ENCODE measurements at regions not wholly inside any gene's neighbourhood (a gene's known extent, or its start where the extent isn't known, plus 50 kb on each side); places are given as distances from the start of the nearest gene placed in this dataset.

DNA sequence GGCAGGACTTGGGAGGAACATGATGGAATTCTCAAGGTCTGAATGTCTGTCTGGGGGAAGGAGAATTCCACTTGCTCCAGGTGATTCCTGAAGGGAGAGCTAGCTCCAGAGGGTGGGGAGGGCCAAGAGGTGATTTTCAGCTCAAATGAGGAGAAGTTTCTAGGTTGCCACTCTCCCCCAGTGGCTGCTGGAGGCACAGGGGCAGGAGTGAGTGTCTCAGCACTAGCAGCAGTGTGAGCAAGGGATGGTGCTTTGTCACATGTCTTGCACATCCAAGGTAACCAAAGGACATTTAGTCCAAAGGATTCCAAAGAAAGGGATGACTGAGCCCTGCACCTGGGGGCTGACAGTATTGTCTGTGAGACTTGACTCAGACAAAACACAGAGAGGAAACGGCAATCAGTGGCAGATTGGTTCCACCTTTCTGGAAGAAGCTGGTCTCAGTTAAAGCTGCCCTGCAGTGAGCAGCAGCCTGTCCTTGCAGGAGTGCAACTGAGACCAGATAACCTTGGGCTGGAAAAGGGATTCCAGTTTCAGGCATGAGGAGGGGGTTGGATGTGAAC is 51.2 kb upstream of the PCBD1 start:
- DNase-seq: no peak

DNA sequence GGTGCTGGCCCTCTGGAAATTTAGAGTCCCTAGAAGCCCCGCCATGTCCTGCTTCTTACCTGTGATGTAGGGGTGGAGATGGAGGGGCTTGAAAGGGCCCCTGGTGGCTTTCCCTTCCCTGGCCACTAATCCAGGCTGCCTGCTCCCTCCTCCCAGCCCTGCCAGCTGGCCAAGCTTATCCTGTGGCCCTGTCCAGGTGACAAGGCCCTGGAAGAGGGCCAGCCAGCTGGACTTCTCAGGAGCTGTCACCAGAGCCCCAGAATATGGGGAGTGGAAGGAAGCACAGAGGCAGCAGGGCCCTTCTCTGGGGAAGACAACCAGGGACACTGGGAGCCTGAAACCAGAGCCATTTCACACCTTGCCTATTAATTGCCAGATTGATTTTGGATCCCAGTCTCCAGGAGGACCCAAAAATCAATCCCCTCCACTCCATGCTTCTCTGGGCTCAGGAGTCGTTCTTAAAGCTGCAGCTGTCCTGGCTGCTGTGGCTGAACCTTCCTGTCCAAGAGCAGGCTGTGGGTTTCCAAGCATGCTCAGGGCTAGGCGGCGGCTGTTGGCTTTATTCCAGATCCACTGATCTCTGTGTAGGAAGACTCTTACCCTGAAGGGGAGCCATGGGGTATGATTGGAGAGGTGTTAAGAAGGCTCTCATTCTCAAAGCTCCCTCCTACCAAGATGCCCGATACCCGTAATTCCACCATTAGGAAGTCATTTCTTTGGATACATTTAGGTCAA is 52.6 kb upstream of the PCBD1 start:
- no peak for DNase-seq

GRCh38 chr10:70942125-70942524 is 53.8 kb upstream of the PCBD1 start:
- DNase-seq: no peak

- no peak for DNase-seq
Measured at GRCh38 chr10:70942725-70943124, 54.4 kb upstream of the PCBD1 start.

DNA sequence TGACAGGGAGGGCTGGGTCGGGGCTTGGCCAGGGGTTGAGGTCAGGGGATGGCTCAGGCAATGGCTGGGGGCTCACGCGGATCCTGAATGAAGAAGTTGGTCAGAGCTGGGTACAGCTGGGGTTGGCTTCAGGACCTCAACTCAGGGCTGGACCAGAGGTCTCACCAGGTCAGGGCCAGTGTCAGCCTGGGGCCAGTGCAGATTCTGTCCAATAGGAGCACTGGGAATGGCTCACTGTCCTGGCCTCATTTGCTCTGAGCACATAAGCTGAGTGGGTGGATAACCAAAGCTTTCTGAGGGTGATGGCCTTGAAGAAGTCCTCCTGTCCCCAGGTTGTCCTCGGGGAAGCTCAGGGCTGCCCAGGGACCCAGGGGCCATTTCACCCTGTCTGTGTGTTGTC is 54.9 kb upstream of the PCBD1 start:
- DNase-seq: no peak

DNA sequence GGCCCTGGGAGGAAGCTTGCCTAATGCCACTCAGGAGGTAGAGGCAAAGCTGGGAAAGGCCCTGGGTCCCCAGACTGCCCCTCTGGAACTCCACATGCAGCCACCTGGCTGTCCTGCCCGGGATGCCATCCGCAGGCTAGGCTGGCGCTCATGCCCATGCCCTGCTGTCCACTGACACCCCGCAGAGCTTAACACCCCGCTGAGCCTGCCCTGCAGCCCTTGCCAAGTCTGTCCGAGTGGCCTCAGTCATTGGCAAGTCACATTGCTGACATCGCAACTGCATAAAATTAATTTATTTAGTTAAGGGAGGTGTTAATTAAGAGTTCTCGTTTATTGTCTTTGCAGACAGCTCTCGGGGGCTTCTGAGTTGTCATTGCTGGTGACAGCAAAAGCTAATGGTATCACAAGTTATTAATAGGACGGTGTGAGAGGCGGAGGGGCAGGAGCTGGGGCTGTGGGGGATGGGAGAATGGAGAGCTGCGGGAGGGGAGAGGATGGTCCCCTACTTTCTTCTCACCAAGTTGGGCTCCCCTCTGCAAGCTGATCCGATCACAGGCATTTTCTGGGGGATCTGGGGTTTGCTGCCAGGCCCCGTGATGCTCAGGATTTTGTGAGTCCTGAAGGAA is 55.6 kb upstream of the PCBD1 start:
- DNase-seq: no peak

- no peak for DNase-seq
Measured at GRCh38 chr10:70950037-70950436, 61.7 kb upstream of the PCBD1 start.

DNA sequence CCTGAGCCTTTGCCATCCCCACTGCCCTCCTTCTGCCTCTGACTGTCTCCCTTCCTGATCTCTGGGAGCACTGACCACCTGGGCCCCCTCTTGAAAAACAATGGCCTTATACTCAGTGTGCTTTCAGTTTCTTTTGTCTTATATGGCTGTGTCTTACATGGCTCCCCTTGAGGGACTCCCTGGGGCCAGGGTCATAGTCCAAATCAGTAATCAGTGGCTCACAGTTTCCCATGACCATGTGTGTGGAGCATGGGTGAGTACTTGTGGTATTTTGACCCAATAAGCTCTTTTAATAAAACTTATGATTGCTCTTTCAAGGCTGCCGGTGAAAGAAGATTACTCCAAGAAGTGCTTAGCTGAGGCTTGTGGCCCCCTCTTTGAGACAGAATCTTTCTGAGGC is 62.4 kb upstream of the PCBD1 start:
- DNase-seq: no peak

- DNase-seq: no peak
Measured at GRCh38 chr10:70952401-70952800, 64.0 kb upstream of the PCBD1 start.

- no peak for DNase-seq
Measured at GRCh38 chr10:70952921-70953320, 64.6 kb upstream of the PCBD1 start.

DNA sequence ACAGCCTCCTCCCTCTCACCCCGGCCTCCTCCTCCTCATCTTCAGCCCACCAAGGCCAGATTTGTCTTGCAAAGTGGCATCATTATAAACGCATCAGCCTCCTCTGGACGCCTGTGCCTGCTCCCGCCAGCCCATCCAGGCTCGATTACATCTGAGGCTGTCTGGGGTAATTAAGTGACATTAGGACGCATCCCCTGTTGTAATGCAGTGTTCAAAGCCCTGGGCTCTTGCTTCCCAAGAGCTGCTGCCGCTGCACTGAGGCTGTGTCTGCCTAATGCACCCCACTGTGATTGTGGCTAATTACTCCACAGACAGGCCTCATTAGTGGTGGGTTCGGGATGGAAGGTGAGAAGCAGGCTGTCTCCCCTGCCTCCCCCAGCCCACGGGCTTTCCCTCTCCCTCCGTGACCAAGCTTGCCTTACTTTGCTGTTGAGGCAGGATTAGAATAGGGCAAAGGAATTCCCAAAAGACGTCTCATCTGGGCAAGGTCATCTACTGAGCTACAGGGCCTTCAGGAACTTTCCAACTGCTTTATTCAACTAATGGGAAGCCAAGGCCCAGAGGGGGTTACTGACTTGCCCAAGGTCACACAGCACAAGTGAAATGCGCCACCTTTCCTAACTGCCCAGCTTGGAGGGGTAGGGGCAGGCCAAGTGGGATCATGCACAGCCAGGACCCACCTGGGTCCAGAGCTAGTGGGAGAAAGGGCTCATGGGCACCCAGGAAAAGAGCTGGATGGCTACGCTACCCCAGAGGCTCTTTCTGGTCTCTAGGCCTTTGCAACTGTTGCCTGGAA is 66.2 kb upstream of the PCBD1 start:
- DNase-seq: no peak

DNA sequence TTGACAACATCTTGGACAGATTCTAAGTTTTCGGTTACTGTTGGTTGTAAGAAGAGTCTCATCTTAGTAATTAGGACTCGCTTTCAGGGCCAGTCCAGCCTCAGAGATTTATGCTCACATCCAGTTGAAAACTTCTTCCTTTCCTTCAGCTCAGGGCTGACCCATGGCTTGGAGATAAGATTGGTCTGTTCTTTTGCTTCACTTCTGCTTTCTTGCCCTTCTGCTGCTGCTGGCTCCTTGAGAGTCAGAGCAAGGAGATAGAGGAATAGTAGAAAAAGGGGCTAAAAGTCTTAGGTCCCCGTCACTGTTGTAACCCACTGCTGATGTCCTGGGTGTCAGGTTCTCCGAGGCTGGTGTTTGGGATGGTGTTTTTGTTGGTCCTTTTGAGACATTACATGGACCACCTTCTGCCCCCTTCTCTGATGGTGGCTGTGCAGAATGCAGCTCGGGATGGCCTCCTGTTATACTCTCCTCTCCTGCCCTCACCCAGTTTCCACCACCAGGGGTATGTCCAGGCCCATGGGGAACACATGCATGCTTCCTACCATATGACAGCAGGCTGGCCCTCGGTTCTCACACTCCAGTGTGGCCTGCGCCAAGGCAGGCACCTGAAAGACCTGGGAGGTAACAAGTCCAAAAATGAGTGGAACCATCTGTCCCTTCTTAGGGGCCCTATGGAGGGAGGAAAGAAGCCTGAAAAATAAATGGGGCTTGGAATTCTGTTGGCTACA is 67.8 kb upstream of the PCBD1 start:
- no peak for DNase-seq

GRCh38 chr10:70958396-70958795 is 70.0 kb upstream of the PCBD1 start:
- DNase-seq: no peak

DNA sequence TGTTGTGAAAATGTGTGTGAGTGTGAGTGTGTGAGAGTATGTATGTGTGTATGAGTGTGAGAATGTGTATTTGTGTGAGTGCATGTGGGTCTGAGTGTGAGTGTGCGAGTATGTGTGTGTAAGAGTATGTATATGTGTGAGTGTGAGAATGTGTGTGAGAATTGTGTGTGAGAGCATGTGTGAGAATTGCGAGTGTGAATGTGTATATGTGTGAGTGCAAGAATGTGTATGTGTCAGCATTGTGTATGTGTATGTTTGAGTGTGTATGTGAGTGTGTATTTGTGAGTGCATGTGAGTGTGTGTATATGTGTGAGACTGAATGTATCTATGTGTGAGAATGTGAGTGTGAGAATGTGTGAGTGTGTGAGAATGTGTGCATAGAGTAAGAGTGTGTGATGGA is 72.0 kb upstream of the PCBD1 start:
- no peak for DNase-seq

DNA sequence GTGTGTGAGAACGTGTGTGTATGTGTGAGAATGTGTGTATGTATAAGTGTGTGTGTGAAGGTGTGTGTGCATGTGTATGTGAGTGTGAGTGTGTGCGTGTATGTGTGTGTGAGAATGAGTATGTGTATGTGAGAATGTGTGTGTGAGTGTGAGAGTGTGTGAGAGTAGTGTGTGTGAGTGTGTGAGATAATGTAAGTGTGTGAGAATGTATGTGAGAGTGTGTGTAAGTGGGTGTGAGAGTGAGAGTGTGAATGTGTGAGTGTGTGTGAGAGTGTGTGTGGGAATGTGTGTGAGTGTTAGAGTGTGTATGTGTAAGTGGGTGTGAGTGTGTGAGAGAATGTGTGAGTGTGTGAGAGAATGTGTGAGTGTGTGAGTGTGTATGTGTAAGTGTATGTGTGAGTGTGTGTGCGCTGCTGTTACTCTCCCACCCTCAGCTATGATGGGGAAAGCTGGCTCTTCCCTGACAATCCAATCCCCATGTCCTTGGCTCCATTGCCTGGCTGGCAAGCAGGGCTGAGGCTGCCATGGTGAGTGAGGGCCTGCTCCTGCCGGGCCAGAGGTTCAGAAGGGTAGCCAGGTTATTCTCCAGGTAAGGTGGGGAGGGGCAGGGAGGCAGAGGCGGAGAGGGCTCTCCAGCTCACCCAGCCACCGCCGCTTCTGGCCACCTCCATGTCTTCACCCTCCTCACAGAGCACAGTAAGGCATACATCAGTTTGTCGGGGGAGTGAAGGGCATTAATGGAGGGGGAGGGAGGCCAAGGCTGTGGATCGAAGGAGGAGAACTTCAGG is 72.6 kb upstream of the PCBD1 start:
- DNase-seq: no peak

GRCh38 chr10:70962686-70963085 is 74.3 kb upstream of the PCBD1 start:
- no peak for DNase-seq

- no peak for DNase-seq
Measured at GRCh38 chr10:70963271-70963670, 74.9 kb upstream of the PCBD1 start.

- no peak for DNase-seq
Measured at GRCh38 chr10:70964245-70964644, 75.9 kb upstream of the PCBD1 start.

- no peak for DNase-seq
Measured at GRCh38 chr10:70964881-70965280, 76.5 kb upstream of the PCBD1 start.

DNA sequence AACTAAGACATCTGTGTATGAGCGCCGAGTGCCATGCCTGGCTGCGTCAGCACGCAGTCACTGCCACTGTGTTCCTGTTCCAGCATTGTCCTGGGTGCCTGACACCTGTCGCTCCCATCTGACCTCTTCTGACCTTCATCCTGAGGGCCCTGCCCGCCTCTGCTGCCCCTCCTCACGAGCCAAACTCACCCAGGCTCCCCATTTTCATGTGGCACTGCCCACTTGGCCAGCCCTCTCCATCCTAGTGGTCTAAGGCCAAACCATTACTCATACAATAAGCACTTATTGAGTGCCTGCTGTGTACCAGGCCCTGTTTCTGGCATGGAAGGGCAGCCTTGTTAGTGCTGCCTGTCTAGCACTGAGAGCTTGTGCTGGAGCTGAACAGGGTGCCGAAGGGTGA is 77.2 kb upstream of the PCBD1 start:
- no peak for DNase-seq

DNA sequence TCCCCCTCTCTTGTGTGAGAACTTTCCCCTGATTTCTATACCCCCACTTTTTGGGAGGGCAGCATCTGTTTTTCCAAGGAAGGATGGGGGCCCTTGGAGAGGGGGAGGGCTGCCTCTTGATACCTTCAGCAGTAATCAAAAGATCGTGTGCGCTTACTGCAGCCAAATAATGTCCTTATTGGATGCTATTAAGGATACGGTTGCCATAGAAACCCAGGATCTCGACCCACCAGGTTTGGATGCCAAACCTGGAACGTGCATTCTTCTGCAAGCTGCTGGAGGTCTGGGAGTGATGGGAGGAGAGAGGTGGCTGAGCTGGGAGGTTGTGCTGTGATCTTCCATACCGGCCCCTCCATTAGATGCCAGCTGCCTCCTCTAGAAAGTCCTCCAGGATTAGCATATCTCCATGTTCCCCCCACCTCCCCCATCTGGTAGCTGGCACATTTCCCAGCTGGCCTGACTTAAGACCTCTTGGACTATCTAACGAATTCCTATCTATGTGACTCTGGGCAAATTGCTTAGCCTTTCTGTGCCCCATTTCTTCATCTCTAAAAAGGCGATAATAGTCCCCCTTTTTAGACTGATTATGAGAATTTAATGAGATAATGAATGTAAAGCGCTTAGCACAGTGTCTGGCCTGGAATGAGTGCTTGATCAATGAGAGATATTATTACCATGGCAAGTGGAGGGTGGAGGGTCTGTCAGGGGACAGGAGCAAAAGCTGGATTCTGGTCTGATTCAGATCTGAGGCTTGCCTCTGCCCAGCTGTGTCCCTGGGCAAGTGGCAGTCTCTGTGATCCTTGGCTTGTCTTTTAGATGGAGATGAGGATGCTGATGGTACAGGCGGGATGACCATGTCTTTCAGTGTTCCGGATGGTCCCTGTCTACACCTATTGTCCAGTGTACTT is 78.5 kb upstream of the PCBD1 start:
- DNase-seq: no peak
